AG04449 (cell line): ENCODE measurements at regions not wholly inside any gene's neighbourhood (a gene's known extent, or its start where the extent isn't known, plus 50 kb on each side); places are given as distances from the start of the nearest gene placed in this dataset.

Experiments used
- CTCF ChIA-PET: fragments of 350-600 bp; formaldehyde crosslinking; extraction: SDS; loops from one replicate; lab custom pipeline; 2021; ENCODE audit warnings: antibody characterized with exemption; lab: Yijun Ruan, JAX
- POLR2A ChIA-PET: fragments of 400-600, 350-600 bp; formaldehyde crosslinking; extraction: SDS; loops from one replicate; lab custom pipeline; 2020; ENCODE audit warnings: antibody characterized with exemption, inconsistent platforms; lab: Yijun Ruan, JAX
- DNase-seq: peaks from one replicate; pipeline ENCODE4 v3.0.0-alpha.2; 2010; ENCODE audit warnings: low read depth, low spot score
- H3K4me3 ChIP-seq: 2 replicates; pipeline ENCODE4 v1.5.1; 2011; ENCODE audit warnings: low read depth, mild to moderate bottlenecking, control low read depth, low read length
- CTCF ChIP-seq: IDR thresholded peaks from one replicate; pipeline ENCODE4 v1.5.1; 2011; ENCODE audit warnings: mild to moderate bottlenecking, moderate library complexity, low read length, control low read depth, inconsistent platforms; ENCODE audit not compliant: insufficient read depth; ENCODE audit errors: missing control alignments

DNA sequence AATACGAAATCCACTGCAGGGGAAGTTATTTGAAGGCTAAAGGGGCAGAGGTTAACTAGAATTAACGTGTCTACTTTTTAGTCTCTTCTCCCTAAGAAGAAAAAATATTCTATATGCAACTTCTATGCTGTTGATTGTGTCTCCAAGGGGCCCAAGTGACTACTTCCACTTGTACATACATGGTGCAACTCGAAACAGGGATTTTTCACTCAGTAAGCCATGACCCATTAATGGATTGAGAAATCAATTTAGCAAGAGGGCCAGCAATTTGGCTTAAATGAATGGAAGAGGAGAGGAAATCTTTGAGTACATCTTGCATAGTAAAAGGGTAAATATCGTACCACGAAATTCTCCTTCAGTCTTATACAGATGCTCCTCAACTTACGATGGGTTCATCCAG lies 151.1 kb upstream of the HES1 start:
- TF ChIP-seq CTCF, result no peak
- CTCF ChIA-PET, result no interaction called here
- no peak overlapping the region for H3K4me3 ChIP-seq
- no peak for DNase-seq
- POLR2A ChIA-PET, result no interaction called here

- H3K4me3 ChIP-seq, result no peak overlapping the region
- CTCF ChIA-PET, result no interaction called here
- no peak for TF ChIP-seq CTCF
- no peak for DNase-seq
- POLR2A ChIA-PET, result no interaction called here
These were observed 148.8 kb upstream of the HES1 start for GRCh38 chr3:193987186-193987585.

GRCh38 chr3:193989186-193989585 lies 146.8 kb upstream of the HES1 start:
- no peak for DNase-seq
- CTCF ChIA-PET, result no interaction called here
- H3K4me3 ChIP-seq, result no peak overlapping the region
- TF ChIP-seq CTCF, result no peak
- POLR2A ChIA-PET, result no interaction called here

DNA sequence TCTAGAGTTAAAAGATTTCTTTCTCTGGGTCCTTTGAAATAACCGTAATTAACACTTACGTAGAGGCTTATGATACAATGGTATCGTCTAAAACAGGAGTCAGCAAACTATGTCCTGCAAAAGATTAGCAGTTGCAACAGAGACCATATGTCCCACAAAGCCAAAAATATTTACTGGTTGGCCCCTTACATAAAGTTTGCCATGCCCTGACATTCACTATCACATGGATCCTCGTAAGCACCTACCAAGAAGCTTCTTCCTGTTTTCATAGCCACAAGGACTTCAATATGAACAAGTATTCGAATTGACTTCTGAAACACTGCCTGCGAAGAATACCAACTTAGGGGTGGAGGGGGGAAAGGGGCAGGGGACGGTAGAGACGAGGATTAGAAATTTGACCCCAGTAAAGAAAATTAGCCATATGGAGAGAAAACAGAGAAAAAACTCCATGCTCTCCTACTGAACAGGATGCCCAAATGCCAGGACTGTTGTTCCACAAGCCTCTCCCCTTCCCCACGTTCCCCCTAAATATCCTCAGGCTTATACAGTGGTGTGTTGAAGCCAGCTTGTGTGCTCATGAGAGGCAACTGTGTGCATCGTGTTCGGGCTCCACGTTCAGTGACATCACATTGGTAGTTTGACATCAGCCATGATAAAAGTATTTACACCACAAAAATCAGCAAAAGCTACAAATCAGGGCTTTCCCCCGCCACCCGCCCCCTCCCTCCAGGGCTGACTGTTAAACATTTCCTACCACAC lies 144.1 kb upstream of the HES1 start:
- no peak for TF ChIP-seq CTCF
- no peak overlapping the region for H3K4me3 ChIP-seq
- ChIA-PET POLR2A (no interaction called here), CTCF (no interaction called here)
- no peak for DNase-seq

DNA sequence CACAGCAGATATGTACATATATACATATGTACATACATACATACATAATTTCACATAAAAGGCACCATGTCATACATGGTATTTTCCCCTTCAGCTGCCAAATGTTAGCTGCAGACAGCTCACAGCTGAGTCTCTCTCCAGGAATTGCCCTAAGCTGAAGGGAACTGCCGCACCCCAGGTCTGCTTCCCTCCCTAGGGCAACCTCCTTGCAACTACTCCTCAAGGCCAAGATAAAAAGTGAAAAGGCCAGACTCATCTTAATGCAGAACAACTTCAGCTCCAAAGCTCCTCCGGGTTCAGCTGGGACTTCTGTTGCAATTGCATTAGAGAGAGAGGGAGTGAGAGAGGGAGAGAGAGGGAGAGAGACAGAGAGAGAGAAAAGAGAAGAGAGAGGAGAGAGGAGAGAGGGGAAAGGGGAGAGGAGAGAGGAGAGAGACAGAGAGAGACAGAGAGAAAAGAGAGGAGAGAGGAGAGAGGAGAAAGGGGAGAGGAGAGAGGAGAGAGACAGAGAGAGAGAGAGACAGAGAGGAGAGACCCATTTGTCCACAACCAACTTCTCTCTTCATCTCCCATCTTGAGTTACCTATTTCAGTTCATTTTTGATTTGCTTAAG lies 143.4 kb upstream of the HES1 start:
- ChIA-PET CTCF (no interaction called here), POLR2A (no interaction called here)
- DNase-seq, result no peak
- no peak overlapping the region for H3K4me3 ChIP-seq
- no peak for TF ChIP-seq CTCF

DNA sequence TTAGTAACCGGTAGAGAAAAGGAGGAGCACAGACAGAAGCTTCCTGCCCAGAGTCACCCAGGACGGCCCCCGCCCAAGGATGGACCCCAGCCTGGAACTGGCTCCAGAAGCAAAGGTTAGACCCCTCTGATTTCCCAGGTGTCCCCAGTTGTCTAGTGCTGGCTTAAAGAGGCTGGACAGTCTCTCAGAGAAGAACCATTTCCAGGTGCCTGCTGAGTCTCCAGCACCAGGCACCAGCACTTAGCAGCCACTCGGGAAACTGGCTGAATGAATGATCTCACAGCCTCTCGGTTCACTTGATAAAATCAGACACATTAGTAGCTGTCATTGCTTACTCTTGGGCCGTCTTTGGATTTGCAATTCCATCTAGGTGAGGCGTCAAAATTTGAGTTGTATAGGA lies 139.7 kb upstream of the HES1 start:
- TF ChIP-seq CTCF, result no peak
- CTCF ChIA-PET, result interaction anchor here (0.9 kb wide), 1 partner anchor 36 kb away, joined by 3 read pairs; no protein-coding TSS in a partner anchor
- no peak overlapping the region for H3K4me3 ChIP-seq
- no peak for DNase-seq
- POLR2A ChIA-PET, result no interaction called here
